Uterus (tissue), 3 donors: ENCODE measurements at regions not wholly inside any gene's neighbourhood (a gene's known extent, or its start where the extent isn't known, plus 50 kb on each side); places are given as distances from the start of the nearest gene placed in this dataset.

Source experiments
- DNase-seq, 2 donors: peaks; one replicate each; pipeline ENCODE4 v3.0.0-alpha.2; 2019 to 2020
- H3K27ac ChIP-seq, 2 donors: fragments of 200-600 bp; sonication (generic); 1 replicate in 1 of 2; 2 replicates in 1 of 2; pipeline ENCODE4 v1.5.1; 2016 to 2018
- H3K27me3 ChIP-seq, 2 donors: fragments of 200-600 bp; sonication (generic); one replicate each; pipeline ENCODE4 v1.5.1; 2018 to 2019; ENCODE audit warnings: control low read depth in 1 of 2
- H3K36me3 ChIP-seq, 2 donors: fragments of 200-600 bp; sonication (generic); one replicate each; pipeline ENCODE4 v1.5.1; 2019; ENCODE audit warnings: control low read depth in 1 of 2
- H3K4me1 ChIP-seq, 2 donors: fragments of 200-600 bp; sonication (generic); one replicate each; pipeline ENCODE4 v1.5.1; 2018 to 2019; ENCODE audit warnings: control low read depth in 1 of 2
- H3K4me3 ChIP-seq, 2 donors: fragments of 200-600 bp; sonication (generic); 1 replicate in 1 of 2; 2 replicates in 1 of 2; pipeline ENCODE4 v1.5.1; 2018 to 2019; ENCODE audit warnings: mild to moderate bottlenecking in 1 of 2
- H3K9me3 ChIP-seq, 2 donors: fragments of 200-600 bp; sonication (generic); one replicate each; pipeline ENCODE4 v1.5.1; 2019; ENCODE audit warnings: control low read depth in 1 of 2
- CTCF ChIP-seq, 4 experiments: fragments of 200-600 bp in 2 of 4; fragments of 450-650 bp in 2 of 4; sonication (generic) in 2 of 4; IDR thresholded peaks; one replicate each; pipeline ENCODE4 v1.5.1; 2016 to 2019; ENCODE audit warnings: antibody characterized with exemption in 4 of 4, mild to moderate bottlenecking in 2 of 4, moderate library complexity in 1 of 4
- POLR2A ChIP-seq, 2 donors: fragments of 450-650 bp; IDR thresholded peaks; one replicate each; pipeline ENCODE4 v1.6.1; 2016; ENCODE audit warnings: antibody characterized with exemption in 2 of 2, mild to moderate bottlenecking in 1 of 2, moderate library complexity in 1 of 2
- intact Hi-C: fragments of 100-400 bp; cut with DNase I; formaldehyde crosslinking; loops from one replicate; pipeline ENCODE4 v1.15.1; 2023; ENCODE audit warnings: low total_unique reads
- donor health status: DM: yes; HTN: yes; CAD: no.

DNA sequence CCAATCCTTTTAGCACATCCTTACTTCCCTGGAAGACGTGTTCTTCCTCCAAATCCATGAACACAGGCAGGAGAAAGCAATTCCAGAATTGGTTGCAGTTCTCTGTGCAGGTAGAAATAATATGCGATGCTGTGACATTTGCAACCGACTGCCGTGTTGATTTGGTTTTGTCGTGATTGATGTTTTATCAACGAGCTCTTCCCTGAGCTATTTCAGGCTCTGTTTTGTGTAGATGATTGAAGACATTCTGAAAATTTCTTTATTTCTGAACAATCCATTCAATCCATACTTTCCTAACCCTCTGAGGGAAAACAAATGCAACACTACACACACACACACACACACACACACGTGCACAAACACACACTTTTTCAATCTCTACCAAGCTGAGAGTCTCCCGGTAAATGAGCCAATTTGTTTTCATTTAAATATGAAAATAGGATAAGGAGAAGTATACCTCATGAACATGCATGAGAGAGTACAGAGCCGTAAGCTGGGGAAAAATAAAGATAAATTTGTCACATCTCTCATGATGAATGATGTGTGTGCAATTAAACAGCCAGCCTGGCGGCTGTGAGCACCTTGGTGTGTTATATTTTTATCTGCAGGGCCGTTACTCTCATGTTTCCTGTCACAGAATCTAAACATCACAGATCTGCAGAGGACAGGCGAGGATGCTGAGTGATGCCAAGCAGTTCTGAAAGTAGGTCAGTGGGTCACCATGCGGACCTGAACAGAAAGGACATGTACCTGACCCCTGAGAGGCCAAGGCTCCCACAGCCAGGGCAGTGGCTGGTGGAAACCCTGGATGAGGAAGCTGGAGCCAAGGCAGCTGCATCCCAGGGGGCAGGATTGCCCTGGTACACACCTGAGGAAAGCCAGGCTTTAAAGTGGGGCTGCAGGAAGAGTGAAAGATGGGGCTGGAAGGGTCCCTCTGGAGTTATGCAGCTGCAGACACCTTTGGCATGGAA lies 64.8 kb downstream of the PDCL3 start:
- DNase-seq: no peak
- intact Hi-C loops: no loop called here
- no peak overlapping the region for H3K4me3 ChIP-seq
- H3K36me3 ChIP-seq: no peaks in the 10 kb centered on the region
- no peaks in the 10 kb centered on the region for H3K4me1 ChIP-seq
- no peak overlapping the region for H3K27ac ChIP-seq
- H3K9me3 ChIP-seq: no peaks in the 10 kb centered on the region
- H3K27me3 ChIP-seq: no peaks in the 10 kb centered on the region
- TF ChIP-seq CTCF (IDR thresholded peaks at IDR 0.05): no peak
- TF ChIP-seq POLR2A (IDR thresholded peaks at IDR 0.05): no peak

GRCh38 chr2:100628506-100628905 lies 65.7 kb downstream of the PDCL3 start:
- intact Hi-C loops: no loop called here

GRCh38 chr2:100629309-100629708 lies 66.5 kb downstream of the PDCL3 start:
- intact Hi-C loops: no loop called here

More at GRCh38 chr2:100628506-100628905, 65.7 kb downstream of the PDCL3 start:
- no peak overlapping the region for H3K27ac ChIP-seq
- DNase-seq: no peak
- TF ChIP-seq CTCF (IDR thresholded peaks at IDR 0.05): no peak
- no peak for TF ChIP-seq POLR2A (IDR thresholded peaks at IDR 0.05)
- no peaks in the 10 kb centered on the region for H3K27me3 ChIP-seq
- no peaks in the 10 kb centered on the region for H3K9me3 ChIP-seq
- no peak overlapping the region for H3K4me3 ChIP-seq
- no peaks in the 10 kb centered on the region for H3K4me1 ChIP-seq
- no peaks in the 10 kb centered on the region for H3K36me3 ChIP-seq

GRCh38 chr2:100630473-100630977 lies 67.7 kb downstream of the PDCL3 start:
- Histone ChIP-seq H3K4me1 (no peaks in the 10 kb centered on the region), H3K36me3 (no peaks in the 10 kb centered on the region), H3K27me3 (no peaks in the 10 kb centered on the region), H3K27ac (no peak overlapping the region), H3K9me3 (no peaks in the 10 kb centered on the region), H3K4me3 (no peak overlapping the region)
- no peak for TF ChIP-seq POLR2A (IDR thresholded peaks at IDR 0.05)
- no peak for TF ChIP-seq CTCF (IDR thresholded peaks at IDR 0.05)
- intact Hi-C loops: no loop called here
- no peak for DNase-seq

More at GRCh38 chr2:100629309-100629708, 66.5 kb downstream of the PDCL3 start:
- Histone ChIP-seq H3K27ac (no peak overlapping the region), H3K4me1 (no peaks in the 10 kb centered on the region), H3K9me3 (no peaks in the 10 kb centered on the region), H3K36me3 (no peaks in the 10 kb centered on the region), H3K27me3 (no peaks in the 10 kb centered on the region), H3K4me3 (no peak overlapping the region)
- TF ChIP-seq CTCF (IDR thresholded peaks at IDR 0.05): no peak
- no peak for TF ChIP-seq POLR2A (IDR thresholded peaks at IDR 0.05)
- DNase-seq: no peak

DNA sequence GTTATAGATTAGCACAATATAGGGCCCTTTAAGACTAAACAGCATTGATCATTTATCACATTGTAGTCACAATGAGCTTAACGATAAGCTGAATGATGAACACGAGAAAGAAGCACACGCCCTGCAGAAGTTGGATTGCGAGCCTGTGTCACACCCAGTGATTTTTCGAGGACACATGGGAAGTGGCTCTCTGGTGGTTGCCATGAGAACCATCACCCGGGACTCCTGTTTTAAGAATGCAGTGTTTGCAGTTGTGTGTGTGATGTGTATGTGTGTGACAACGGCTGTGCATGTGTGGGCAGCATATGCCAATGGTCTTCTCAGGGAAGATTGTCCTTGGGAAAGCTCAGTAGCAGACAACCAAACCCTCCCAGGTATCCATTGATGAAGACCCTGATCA lies 69.2 kb downstream of the PDCL3 start:
- Histone ChIP-seq H3K36me3 (no peaks in the 10 kb centered on the region), H3K27me3 (no peaks in the 10 kb centered on the region), H3K4me1 (no peaks in the 10 kb centered on the region), H3K4me3 (no peak overlapping the region), H3K9me3 (no peaks in the 10 kb centered on the region), H3K27ac (no peak overlapping the region)
- intact Hi-C loops: no loop called here
- no peak for DNase-seq
- TF ChIP-seq POLR2A (IDR thresholded peaks at IDR 0.05): no peak
